ENCODE measurements at regions not wholly inside any gene's neighbourhood (a gene's known extent, or its start where the extent isn't known, plus 50 kb on each side); places are given as distances from the start of the nearest gene placed in this dataset.

GRCh38 chr3:95354489-95354888 is 1291.6 kb downstream of the NSUN3 start:
- no peaks in the 10 kb centered on the region for H3K4me1 Mint-ChIP-seq
- intact Hi-C loops (cut with micrococcal nuclease): no loop called here
- DNase-seq (no peak), ATAC-seq (no peak)
- no peak overlapping the region for H3K27ac Mint-ChIP-seq
- Histone ChIP-seq H3K36me3 (ENCODE audit: control insufficient read depth, insufficient read depth, low read length) (no peaks in the 10 kb centered on the region), H3K27me3 (ENCODE audit: control insufficient read depth, insufficient read depth, low read length) (no peaks in the 10 kb centered on the region), H3K4me1 (ENCODE audit: control insufficient read depth, insufficient read depth, low read length) (no peaks in the 10 kb centered on the region), H3K9me3 (ENCODE audit: control insufficient read depth, insufficient read depth, low read length) (peaks cover 4% of the 10 kb centered on the region), H3K27ac (ENCODE audit: low read length) (no peak overlapping the region), H3K4me3 (ENCODE audit: low read length) (no peak overlapping the region)
- WGBS (ENCODE audit: insufficient coverage): 82% methylated on average over 2 of the region's 2 CpGs
- H3K9me3 Mint-ChIP-seq: peaks cover 5 to 20% of the 10 kb centered on the region in 2 donors
- TF ChIP-seq CTCF (IDR thresholded peaks at IDR 0.05): no peak
- H3K27me3 Mint-ChIP-seq (ENCODE audit: low read depth in 2 of 2): no peaks in the 10 kb centered on the region
- H3K36me3 Mint-ChIP-seq: no peaks in the 10 kb centered on the region
- no peak overlapping the region for H3K4me3 Mint-ChIP-seq

GRCh38 chr3:95356764-95357501 is 1294.1 kb downstream of the NSUN3 start:
- no peak for ATAC-seq
- intact Hi-C loops (cut with micrococcal nuclease): no loop called here
- 94% methylated on average over 11 of the region's 11 CpGs for WGBS (ENCODE audit: insufficient coverage)

GRCh38 chr3:95387242-95388021 is 1324.6 kb downstream of the NSUN3 start:
- ATAC-seq (no peak), DNase-seq (no peak)
- Histone ChIP-seq H3K4me3 (ENCODE audit: low read length) (no peak overlapping the region), H3K27ac (ENCODE audit: low read length) (no peak overlapping the region), H3K4me1 (ENCODE audit: control insufficient read depth, insufficient read depth, low read length) (no peaks in the 10 kb centered on the region), H3K36me3 (ENCODE audit: control insufficient read depth, insufficient read depth, low read length) (no peaks in the 10 kb centered on the region), H3K27me3 (ENCODE audit: control insufficient read depth, insufficient read depth, low read length) (no peaks in the 10 kb centered on the region), H3K9me3 (ENCODE audit: control insufficient read depth, insufficient read depth, low read length) (peaks cover 12% of the 10 kb centered on the region)
- Mint-ChIP-seq H3K36me3 (no peaks in the 10 kb centered on the region), H3K9me3 (peaks cover 8 to 18% of the 10 kb centered on the region in 2 donors), H3K4me1 (no peaks in the 10 kb centered on the region), H3K27me3 (ENCODE audit: low read depth in 2 of 2) (no peaks in the 10 kb centered on the region), H3K4me3 (no peak overlapping the region), H3K27ac (no peak overlapping the region)
- TF ChIP-seq CTCF (IDR thresholded peaks at IDR 0.05): no peak
- 79% methylated on average over 6 of the region's 6 CpGs for WGBS (ENCODE audit: insufficient coverage)
- intact Hi-C loops (cut with micrococcal nuclease): no loop called here

More at GRCh38 chr3:95356764-95357501, 1294.1 kb downstream of the NSUN3 start:
- H3K27ac Mint-ChIP-seq: no peak overlapping the region
- H3K9me3 ChIP-seq (ENCODE audit: control insufficient read depth, insufficient read depth, low read length): peaks cover 4% of the 10 kb centered on the region
- peaks cover 5 to 12% of the 10 kb centered on the region in 2 donors for H3K9me3 Mint-ChIP-seq
- no peak overlapping the region for H3K4me3 Mint-ChIP-seq
- H3K27me3 Mint-ChIP-seq (ENCODE audit: low read depth in 2 of 2): no peaks in the 10 kb centered on the region
- H3K4me1 Mint-ChIP-seq: no peaks in the 10 kb centered on the region
- no peak for TF ChIP-seq CTCF (IDR thresholded peaks at IDR 0.05)
- no peaks in the 10 kb centered on the region for H3K36me3 ChIP-seq (ENCODE audit: control insufficient read depth, insufficient read depth, low read length)
- H3K4me3 ChIP-seq (ENCODE audit: low read length): no peak overlapping the region
- H3K27me3 ChIP-seq (ENCODE audit: control insufficient read depth, insufficient read depth, low read length): no peaks in the 10 kb centered on the region
- H3K36me3 Mint-ChIP-seq: peaks cover 7% of the 10 kb centered on the region
- H3K27ac ChIP-seq (ENCODE audit: low read length): no peak overlapping the region
- no peaks in the 10 kb centered on the region for H3K4me1 ChIP-seq (ENCODE audit: control insufficient read depth, insufficient read depth, low read length)
- no peak for DNase-seq

All from natural killer cell (primary cell).